ENCODE measurements at regions not wholly inside any gene's neighbourhood (a gene's known extent, or its start where the extent isn't known, plus 50 kb on each side); places are given as distances from the start of the nearest gene placed in this dataset.

DNA sequence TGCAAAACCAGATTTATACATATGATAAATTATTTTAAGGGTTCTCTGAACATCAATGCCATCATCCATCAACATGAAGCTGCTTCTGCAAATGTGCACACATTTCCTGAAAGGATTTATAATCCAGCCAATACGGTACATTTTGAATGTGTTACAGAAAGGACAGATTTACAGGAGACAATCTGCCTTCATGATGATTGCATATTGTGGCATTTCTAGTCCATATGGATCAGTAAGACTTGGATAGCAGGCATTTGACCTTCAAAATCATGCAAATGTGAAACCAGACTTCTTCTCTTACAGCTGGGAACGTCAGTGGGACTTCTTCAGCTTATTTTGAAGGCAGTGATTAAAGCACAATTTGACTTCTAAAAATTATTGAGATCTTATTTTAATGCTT lies 217.3 kb upstream of the GK2 start:
- TF ChIP-seq CTCF (IDR thresholded peaks at IDR 0.05; ENCODE audit: low read length) (no peak), EZH2 (IDR thresholded peaks at IDR 0.05; ENCODE audit: borderline replicate concordance, low read length) (no peak)
